ENCODE measurements at regions not wholly inside any gene's neighbourhood (a gene's known extent, or its start where the extent isn't known, plus 50 kb on each side); places are given as distances from the start of the nearest gene placed in this dataset.

DNA sequence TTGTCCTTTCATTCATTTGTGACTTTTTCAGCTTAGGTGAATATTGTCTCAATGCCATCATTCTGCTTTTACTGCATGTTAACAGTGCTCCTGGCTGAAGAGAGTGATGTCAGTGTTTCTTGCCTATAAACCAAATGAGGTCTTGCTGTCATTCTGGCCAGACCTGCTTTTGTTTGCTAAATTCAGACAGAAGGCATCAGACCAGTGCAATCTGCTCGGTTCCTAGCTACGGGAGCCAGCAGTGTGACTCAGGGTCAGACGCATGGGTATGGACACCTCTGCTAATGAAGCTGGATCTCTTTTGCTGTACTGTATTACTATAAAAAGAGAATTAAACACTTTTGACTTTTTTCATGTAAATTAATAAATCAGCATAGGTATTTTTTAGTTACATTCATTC is 178.9 kb downstream of the TMEM182 start:
- Histone ChIP-seq H2BK20ac (ENCODE audit: low read depth, low read length, poor library complexity, severe bottlenecking) (no peak overlapping the region), H4K91ac (ENCODE audit: insufficient read length, low read depth, low read length) (no peak overlapping the region), H2BK5ac (ENCODE audit: insufficient read length, low read length) (no peak overlapping the region), H3K4ac (ENCODE audit: low read depth, low read length) (no peak overlapping the region), H3K23ac (ENCODE audit: insufficient read length, low read depth, low read length) (no peak overlapping the region), H3K27me3 (ENCODE audit: insufficient read depth, low read length) (no peaks in the 10 kb centered on the region), H3K27ac (ENCODE audit: insufficient read length, low read depth, low read length) (no peak overlapping the region), H2BK12ac (ENCODE audit: insufficient read length, low read depth, low read length) (no peak overlapping the region), H3K4me2 (ENCODE audit: insufficient read depth, insufficient read length, low read length) (no peak overlapping the region), H3K23me2 (ENCODE audit: insufficient read length, low read depth, low read length, poor library complexity, severe bottlenecking) (no peaks in the 10 kb centered on the region), H3T11ph (ENCODE audit: low read length) (no peak overlapping the region), H2BK120ac (ENCODE audit: low read depth, low read length, poor library complexity, severe bottlenecking) (no peak overlapping the region), H3K79me2 (ENCODE audit: insufficient read depth, low read length) (no peaks in the 10 kb centered on the region), H3K9ac (ENCODE audit: extremely low read depth, insufficient read length, low read length) (no peak overlapping the region), H4K8ac (replicated peaks; ENCODE audit: insufficient read length, low read depth, low read length) (no peak overlapping the region), H3K4me1 (ENCODE audit: insufficient read depth, low read length) (no peaks in the 10 kb centered on the region), H3K18ac (ENCODE audit: insufficient read length, low read depth, low read length) (no peak overlapping the region), H3K14ac (ENCODE audit: insufficient read depth, low read length) (no peak overlapping the region), H2AK5ac (ENCODE audit: insufficient read length, low read length) (no peak overlapping the region), H4K20me1 (ENCODE audit: control insufficient read depth, insufficient read depth, insufficient read length) (no peaks in the 10 kb centered on the region), H2AFZ (ENCODE audit: low read length) (no peak overlapping the region), H3K79me1 (ENCODE audit: insufficient read depth, low read depth, low read length, poor library complexity, severe bottlenecking) (no peaks in the 10 kb centered on the region), H3K9me3 (ENCODE audit: control insufficient read depth, low read depth, low read length) (no peaks in the 10 kb centered on the region), H4K5ac (ENCODE audit: insufficient read length, low read depth, low read length) (peak overlapping the region; percentile 59), H3K56ac (ENCODE audit: insufficient read length, low read depth, low read length) (no peak overlapping the region), H2BK15ac (ENCODE audit: low read depth, low read length) (no peak overlapping the region)
- H3K4me3 Mint-ChIP-seq, result no peak overlapping the region
- no peaks in the 10 kb centered on the region for H3K4me1 Mint-ChIP-seq
- DNase-seq, result no peak
- no peak overlapping the region for H3K27ac Mint-ChIP-seq
- peaks cover 0 to 4% of the 10 kb centered on the region in 2 experiments; a peak in 2 of 5 replicates for H3K9me3 Mint-ChIP-seq
- H3K36me3 Mint-ChIP-seq (ENCODE audit: insufficient read depth in 1 of 3, low read depth in 3 of 3), result no peaks in the 10 kb centered on the region
- no peaks in the 10 kb centered on the region; the same call in 1 of the 2 replicates for H3K27me3 Mint-ChIP-seq (ENCODE audit: low read depth)
- no CpG with 5 or more reads among the region's 3 CpGs for WGBS (ENCODE audit: extremely low coverage, insufficient read length, low lambda C conversion rate)
- TF ChIP-seq, protein P1, sequence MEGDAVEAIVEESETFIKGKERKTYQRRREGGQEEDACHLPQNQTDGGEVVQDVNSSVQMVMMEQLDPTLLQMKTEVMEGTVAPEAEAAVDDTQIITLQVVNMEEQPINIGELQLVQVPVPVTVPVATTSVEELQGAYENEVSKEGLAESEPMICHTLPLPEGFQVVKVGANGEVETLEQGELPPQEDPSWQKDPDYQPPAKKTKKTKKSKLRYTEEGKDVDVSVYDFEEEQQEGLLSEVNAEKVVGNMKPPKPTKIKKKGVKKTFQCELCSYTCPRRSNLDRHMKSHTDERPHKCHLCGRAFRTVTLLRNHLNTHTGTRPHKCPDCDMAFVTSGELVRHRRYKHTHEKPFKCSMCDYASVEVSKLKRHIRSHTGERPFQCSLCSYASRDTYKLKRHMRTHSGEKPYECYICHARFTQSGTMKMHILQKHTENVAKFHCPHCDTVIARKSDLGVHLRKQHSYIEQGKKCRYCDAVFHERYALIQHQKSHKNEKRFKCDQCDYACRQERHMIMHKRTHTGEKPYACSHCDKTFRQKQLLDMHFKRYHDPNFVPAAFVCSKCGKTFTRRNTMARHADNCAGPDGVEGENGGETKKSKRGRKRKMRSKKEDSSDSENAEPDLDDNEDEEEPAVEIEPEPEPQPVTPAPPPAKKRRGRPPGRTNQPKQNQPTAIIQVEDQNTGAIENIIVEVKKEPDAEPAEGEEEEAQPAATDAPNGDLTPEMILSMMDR (conservative IDR thresholded peaks at IDR 0.05), result no peak

Measured in H9 (cell line).